ENCODE measurements at regions not wholly inside any gene's neighbourhood (a gene's known extent, or its start where the extent isn't known, plus 50 kb on each side); places are given as distances from the start of the nearest gene placed in this dataset.
A peak's percentile ranks its signal among the peaks of the same experiment; 100 is the strongest.

DNA sequence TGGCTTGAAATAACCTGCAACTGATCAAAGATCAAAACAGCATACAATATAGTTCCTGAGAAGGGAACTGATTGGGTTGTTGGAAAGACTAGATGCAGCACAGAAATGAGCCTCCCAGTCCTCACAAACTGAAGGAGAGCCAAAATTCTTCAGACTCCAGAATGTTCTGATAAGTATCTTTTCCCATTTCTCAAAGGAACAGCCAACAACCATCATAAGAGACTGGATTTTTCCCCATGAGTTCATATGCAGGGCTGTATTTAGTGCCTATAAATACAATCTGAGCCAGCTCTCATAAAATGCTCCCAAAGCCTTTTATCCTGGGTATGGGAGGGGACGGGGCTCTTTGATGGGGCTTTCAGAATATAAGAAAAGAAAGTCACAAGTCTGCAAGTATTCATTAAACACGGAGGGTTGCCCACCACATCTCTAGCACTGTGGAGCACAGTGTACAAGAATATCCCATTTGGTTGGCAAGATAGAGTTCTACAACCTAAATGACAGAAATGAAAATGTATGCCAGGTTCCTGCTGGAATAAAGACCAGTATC is 50.7 kb upstream of the LYVE1 start:
- Histone ChIP-seq H3K4me2 (replicated peaks; ENCODE audit: low read depth, low read length, poor library complexity, severe bottlenecking) (no peak overlapping the region), H3K27ac (ENCODE audit: low read length in 2 of 2) (no peak overlapping the region), H3K79me2 (ENCODE audit: control insufficient read depth, insufficient read depth, low read length) (no peaks in the 10 kb centered on the region), H3K4me1 (ENCODE audit: control insufficient read depth in 2 of 2, insufficient read depth in 2 of 2, low read length in 2 of 2) (peaks cover 49 to 57% of the 10 kb centered on the region in 2 donors), H2AFZ (ENCODE audit: insufficient read depth, low read depth, low read length, poor library complexity, severe bottlenecking) (no peak overlapping the region), H3K9ac (ENCODE audit: low read length) (no peak overlapping the region), H3K36me3 (replicated peaks in 1 of 2; ENCODE audit: control extremely low read depth in 1 of 2, control insufficient read depth in 1 of 2, extremely low read depth in 1 of 2, insufficient read depth in 2 of 2, low read length in 1 of 2) (no peaks in the 10 kb centered on the region), H3K4me3 (ENCODE audit: control extremely low read depth in 1 of 5, extremely low read depth in 1 of 5, insufficient read depth in 1 of 5, low read depth in 2 of 5, low read length in 4 of 5) (no peak overlapping the region), H3K27me3 (replicated peaks in 1 of 4; ENCODE audit: control extremely low read depth in 1 of 4, control insufficient read depth in 3 of 4, insufficient read depth in 4 of 4, low read length in 3 of 4) (no peaks in the 10 kb centered on the region), H3K9me3 (ENCODE audit: control extremely low read depth in 1 of 3, control insufficient read depth in 2 of 3, insufficient read depth in 1 of 3, low read length in 2 of 3) (peaks cover 0 to 7% (median 0%) of the 10 kb centered on the region in 3 donors), H4K20me1 (ENCODE audit: control insufficient read depth, insufficient read depth, low read length, poor library complexity, severe bottlenecking) (no peaks in the 10 kb centered on the region)
- DNase-seq: no peak
- Mint-ChIP-seq H3K9me3 (ENCODE audit: insufficient read depth) (no peaks in the 10 kb centered on the region), H3K4me3 (no peak overlapping the region), H3K27me3 (no peaks in the 10 kb centered on the region), H3K4me1 (peaks cover 69% of the 10 kb centered on the region), H3K27ac (peak overlapping the region; percentile 91)
- ChIA-PET CTCF (interaction anchor here (1.2 to 8.6 kb wide), 2 partner anchors 8 to 70 kb away, joined by 3 to 42 read pairs; no protein-coding TSS in a partner anchor), POLR2A (no interaction called here)
- intact Hi-C loops (cut with micrococcal nuclease): no loop called here
- no peak for ATAC-seq (ENCODE audit: low read depth)
- 100% methylated on average over 1 of the region's 2 CpGs for WGBS (ENCODE audit: insufficient coverage)
- TF ChIP-seq, protein P1, sequence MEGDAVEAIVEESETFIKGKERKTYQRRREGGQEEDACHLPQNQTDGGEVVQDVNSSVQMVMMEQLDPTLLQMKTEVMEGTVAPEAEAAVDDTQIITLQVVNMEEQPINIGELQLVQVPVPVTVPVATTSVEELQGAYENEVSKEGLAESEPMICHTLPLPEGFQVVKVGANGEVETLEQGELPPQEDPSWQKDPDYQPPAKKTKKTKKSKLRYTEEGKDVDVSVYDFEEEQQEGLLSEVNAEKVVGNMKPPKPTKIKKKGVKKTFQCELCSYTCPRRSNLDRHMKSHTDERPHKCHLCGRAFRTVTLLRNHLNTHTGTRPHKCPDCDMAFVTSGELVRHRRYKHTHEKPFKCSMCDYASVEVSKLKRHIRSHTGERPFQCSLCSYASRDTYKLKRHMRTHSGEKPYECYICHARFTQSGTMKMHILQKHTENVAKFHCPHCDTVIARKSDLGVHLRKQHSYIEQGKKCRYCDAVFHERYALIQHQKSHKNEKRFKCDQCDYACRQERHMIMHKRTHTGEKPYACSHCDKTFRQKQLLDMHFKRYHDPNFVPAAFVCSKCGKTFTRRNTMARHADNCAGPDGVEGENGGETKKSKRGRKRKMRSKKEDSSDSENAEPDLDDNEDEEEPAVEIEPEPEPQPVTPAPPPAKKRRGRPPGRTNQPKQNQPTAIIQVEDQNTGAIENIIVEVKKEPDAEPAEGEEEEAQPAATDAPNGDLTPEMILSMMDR (IDR thresholded peaks at IDR 0.05): no peak
- TF ChIP-seq EZH2 (IDR thresholded peaks at IDR 0.05; ENCODE audit: borderline replicate concordance, insufficient read depth, low read depth, low read length, poor library complexity, severe bottlenecking): no peak

DNA sequence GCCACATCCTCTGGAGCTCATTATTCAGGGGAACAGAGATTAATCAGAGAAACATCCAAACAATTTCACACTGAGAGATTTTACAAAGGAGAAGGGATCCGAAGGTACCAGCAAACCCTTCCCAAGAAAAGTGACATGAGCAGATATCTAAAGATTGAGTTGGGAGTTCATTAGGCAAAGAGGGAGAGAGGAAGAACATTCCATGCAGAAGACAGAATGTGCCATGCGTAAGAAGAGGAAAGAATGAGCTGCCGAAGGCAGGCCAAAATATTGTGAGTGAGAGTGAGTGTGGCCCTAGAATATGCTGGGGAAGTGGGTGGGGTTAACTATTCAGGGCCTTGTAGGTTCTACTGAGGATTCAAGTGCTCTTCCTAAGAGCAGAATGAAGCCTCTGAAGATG is 50.0 kb upstream of the LYVE1 start:
- peaks cover 69% of the 10 kb centered on the region for H3K4me1 Mint-ChIP-seq
- H3K79me2 ChIP-seq (ENCODE audit: control insufficient read depth, insufficient read depth, low read length): peaks cover 3% of the 10 kb centered on the region
- POLR2A ChIA-PET: no interaction called here
- ATAC-seq (ENCODE audit: low read depth) (no peak), DNase-seq (no peak)
- intact Hi-C loops (cut with micrococcal nuclease): no loop called here
- H3K4me1 ChIP-seq (ENCODE audit: control insufficient read depth in 2 of 2, insufficient read depth in 2 of 2, low read length in 2 of 2): peaks cover 48 to 57% of the 10 kb centered on the region in 2 donors
- no peak overlapping the region for H3K9ac ChIP-seq (ENCODE audit: low read length)
- H3K4me2 ChIP-seq (replicated peaks; ENCODE audit: low read depth, low read length, poor library complexity, severe bottlenecking): peak overlapping the region; percentile 38
- no peaks in the 10 kb centered on the region for H3K9me3 Mint-ChIP-seq (ENCODE audit: insufficient read depth)
- H3K27ac ChIP-seq (ENCODE audit: low read length in 2 of 2): peak overlapping the region in 1 of 2 donors; percentile 72
- peak overlapping the region; percentile 19 for H3K4me3 Mint-ChIP-seq
- no peak overlapping the region for H3K4me3 ChIP-seq (ENCODE audit: control extremely low read depth in 1 of 5, extremely low read depth in 1 of 5, insufficient read depth in 1 of 5, low read depth in 2 of 5, low read length in 4 of 5)
- 94% methylated on average over 2 of the region's 3 CpGs for WGBS (ENCODE audit: insufficient coverage)
- no peaks in the 10 kb centered on the region for H3K27me3 Mint-ChIP-seq
- CTCF ChIA-PET: interaction anchor here (0.8 to 2.6 kb wide), 5 partner anchors 9 to 78 kb away, joined by 3 to 14 read pairs (median 4); partner anchors contain the start of gene RNF141
- H3K27ac Mint-ChIP-seq: peak overlapping the region; percentile 91
- no peak overlapping the region for H2AFZ ChIP-seq (ENCODE audit: insufficient read depth, low read depth, low read length, poor library complexity, severe bottlenecking)
- H3K27me3 ChIP-seq (replicated peaks in 1 of 4; ENCODE audit: control extremely low read depth in 1 of 4, control insufficient read depth in 3 of 4, insufficient read depth in 4 of 4, low read length in 3 of 4): no peaks in the 10 kb centered on the region
- H4K20me1 ChIP-seq (ENCODE audit: control insufficient read depth, insufficient read depth, low read length, poor library complexity, severe bottlenecking): no peaks in the 10 kb centered on the region
- peaks cover 0 to 4% (median 1%) of the 10 kb centered on the region in 3 donors for H3K9me3 ChIP-seq (ENCODE audit: control extremely low read depth in 1 of 3, control insufficient read depth in 2 of 3, insufficient read depth in 1 of 3, low read length in 2 of 3)
- TF ChIP-seq, protein P1 (IDR thresholded peaks at IDR 0.05): no peak
- no peak for TF ChIP-seq EZH2 (IDR thresholded peaks at IDR 0.05; ENCODE audit: borderline replicate concordance, insufficient read depth, low read depth, low read length, poor library complexity, severe bottlenecking)
- H3K36me3 ChIP-seq (replicated peaks in 1 of 2; ENCODE audit: control extremely low read depth in 1 of 2, control insufficient read depth in 1 of 2, extremely low read depth in 1 of 2, insufficient read depth in 2 of 2, low read length in 1 of 2): no peaks in the 10 kb centered on the region

Measured in B cell (primary cell).